ENCODE measurements at regions not wholly inside any gene's neighbourhood (a gene's known extent, or its start where the extent isn't known, plus 50 kb on each side); places are given as distances from the start of the nearest gene placed in this dataset.

DNA sequence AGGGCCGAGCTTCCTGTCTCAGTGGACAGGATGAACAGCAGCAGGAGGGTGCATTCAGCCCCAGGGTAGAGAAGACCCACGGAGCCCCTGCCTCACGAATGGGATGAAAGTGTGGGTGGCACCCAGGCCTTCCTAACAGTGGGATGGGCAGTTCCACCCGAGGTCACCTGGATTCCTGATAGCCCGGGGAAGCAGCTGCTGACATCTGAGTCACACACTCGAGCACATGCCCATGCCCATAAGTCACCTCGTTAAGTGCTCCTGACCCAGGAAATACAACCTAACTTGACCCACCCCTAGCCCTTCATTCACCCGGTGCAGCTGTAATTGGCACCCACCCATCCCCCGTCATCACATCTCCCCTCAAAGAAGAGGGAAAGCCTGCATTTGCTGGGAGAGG lies 85.3 kb upstream of the FOXF1 start:
- no peak for DNase-seq

DNA sequence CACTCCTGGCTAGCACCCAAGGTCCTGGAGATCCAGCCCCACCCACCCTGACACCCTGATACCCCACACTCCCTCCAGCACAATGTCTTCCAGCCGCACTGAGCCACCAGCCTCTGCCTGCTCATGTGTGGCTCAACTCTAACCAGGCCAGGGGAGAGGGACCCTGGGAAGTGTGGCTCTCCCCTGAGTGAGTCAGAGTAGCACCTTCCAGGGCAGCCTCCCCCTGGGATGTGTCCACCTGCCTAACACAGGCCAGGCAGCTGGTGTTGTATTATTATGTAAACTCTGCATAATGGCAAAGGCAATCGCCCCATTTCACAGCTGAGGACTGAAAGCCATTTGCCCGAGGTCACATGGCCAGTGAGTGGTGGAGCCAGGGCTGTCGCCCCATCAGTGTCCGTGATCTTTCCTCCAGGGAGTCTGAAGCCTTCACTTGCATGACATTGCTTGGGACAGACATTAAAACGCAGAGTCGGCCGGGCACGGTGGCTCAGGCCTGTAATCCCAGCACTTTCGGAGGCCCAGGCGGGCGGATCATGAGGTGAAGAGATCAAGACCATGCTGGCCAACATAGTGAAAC lies 84.2 kb upstream of the FOXF1 start:
- DNase-seq = no peak

DNA sequence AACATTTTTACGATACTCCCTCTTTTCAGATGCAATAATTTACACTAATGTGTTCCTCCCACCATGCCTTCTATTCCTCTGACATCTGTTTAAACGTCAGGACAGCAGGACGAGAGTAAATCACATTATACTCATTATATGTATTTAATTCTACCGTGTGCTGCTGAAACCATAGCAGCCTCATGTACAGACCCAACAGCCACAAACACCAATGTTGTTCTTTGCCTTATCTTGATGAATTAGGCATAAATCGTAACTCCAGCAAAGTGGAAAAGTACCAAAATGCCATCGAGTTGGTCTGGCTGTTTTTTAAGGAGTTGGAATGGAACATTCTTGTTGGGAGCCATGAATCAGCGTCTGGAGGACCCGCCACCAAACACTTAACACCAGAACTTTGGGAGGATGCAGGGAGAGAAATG lies 82.9 kb upstream of the FOXF1 start:
- no peak for DNase-seq

DNA sequence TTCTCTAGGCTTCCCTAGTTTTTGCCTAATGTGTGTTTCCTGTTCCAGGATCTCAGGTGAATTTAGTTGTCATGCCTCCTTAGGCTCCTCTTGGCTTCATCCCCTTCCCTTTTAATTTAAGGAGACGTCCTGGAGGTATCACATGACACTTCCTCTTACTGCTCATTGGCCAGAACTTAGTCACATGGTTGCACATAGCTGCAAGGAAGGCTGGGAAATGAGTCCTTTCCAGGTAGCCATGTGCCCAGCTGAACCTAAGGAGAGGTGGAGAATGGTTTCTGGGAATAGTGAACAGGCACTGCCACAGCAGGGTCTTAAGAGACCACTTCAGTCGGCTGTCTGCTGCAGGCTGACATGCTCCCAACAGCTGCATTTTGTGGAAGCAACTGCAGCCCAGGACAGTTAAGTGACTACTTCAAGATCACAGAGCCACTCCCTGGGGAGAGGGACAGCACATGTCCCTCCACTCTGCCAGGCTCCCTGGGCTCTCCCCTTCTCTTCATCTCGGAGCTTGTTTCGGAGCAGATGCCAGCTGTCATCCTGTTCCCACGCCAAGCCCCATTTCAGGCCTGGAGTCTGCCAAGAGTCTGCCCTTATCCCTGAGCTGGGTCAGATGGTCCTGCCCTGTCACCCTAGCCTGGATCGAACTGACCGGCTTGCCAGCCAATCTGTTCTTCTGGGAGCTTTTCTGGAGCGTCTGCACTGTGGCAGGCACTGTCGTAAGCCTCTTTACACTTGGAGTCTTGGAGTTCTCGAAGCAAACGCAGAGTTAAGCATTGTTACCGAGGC lies 81.4 kb upstream of the FOXF1 start:
- no peak for DNase-seq

DNA sequence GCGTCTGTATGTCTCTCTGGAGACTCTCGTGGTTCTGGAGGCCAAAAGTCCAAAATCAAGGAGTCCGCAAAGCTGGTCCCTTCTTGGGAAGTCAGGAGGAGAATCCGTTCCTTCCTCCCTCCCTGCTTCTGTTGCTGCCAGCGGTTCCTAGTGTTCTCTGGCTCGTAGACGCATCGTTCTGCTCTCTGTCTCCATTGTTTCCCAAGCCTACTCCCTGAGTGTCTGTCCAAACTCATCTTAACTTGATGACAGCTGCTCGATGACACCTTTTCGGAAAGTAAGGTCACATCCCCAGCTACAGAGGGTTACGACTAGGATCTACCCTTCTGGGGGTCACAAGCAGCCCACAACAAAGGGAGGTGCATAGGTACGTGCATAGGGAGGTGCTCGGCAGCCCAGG lies 80.7 kb upstream of the FOXF1 start:
- DNase-seq = no peak

DNA sequence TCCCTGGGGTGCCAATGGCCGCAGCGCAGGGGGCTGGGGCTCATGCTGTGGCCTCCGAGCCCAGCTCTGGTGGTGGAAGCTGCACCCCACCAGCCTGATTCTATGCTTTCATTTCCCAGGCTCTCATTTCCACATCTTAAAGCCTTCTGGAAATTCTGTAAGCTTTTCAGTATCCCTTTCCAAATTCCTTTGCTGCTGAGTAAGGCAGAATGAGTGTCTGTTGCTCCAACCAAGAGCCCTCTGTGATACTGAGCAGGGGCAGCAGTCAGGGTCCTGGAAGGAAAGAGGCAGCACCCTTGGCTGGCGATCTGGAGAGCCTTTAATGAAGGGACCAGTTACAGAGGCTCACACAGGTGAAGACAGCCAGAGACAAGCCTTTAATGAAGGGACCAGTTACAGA lies 79.5 kb upstream of the FOXF1 start:
- no peak for DNase-seq

DNA sequence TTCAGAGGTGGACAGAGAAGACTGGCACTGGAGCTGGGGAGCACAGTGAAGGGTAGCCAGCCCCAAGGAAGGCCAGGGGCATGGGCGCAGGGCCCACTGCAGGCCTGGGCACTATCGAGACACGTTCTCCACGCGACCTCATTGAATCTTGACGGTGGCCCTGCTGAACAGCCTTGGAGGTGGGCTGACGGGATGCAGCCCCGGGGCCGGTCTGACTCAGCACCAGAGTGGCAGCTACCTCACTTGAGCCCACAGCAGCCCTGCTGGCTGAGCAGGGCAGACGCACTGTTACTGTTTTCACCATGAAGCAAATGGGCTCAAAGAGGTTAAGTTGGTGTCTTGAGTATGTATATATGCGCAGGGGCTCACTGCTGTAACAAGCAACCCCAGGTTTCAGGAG lies 78.8 kb upstream of the FOXF1 start:
- no peak for DNase-seq

DNA sequence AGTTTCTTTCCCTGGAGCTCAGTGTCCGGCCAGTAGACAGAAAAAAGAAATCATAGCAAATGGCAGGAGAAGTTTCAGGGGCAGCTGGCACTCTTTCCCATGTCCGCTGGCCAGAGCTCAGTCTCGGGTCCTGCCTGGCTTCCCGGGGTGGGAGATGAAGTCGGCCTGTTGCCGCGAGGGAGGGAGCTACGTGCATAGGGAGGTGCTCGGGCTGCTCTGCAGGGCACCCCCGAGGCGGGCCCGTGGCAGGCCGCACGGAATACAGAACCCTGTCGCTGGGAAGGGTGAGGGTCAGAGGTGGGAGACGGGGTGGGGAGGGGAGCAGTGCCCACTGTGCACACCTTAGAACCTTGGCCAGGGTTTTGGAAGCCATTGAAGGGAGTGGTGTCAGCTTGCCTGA lies 78.3 kb upstream of the FOXF1 start:
- no peak for DNase-seq

DNA sequence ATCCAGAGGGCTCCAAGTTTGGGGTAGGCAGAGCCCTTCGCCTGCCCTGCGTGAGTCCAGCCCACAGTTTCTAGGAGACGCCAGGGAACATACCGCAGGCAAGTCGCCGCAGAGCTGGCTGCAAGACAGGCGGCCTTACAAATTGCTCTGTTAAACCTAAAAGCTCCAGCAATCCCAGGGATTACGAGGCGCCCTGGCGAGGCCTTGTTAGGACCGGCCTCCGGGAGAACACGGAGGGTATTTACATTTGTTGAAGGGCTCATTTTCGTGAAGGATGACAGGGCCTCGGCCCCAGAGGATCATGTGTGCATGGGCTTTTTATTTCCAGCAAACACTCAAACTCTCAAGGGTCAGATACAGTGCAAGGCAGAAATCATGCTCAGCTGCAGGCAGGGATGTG lies 77.6 kb upstream of the FOXF1 start:
- peak; percentile 31 for DNase-seq

DNA sequence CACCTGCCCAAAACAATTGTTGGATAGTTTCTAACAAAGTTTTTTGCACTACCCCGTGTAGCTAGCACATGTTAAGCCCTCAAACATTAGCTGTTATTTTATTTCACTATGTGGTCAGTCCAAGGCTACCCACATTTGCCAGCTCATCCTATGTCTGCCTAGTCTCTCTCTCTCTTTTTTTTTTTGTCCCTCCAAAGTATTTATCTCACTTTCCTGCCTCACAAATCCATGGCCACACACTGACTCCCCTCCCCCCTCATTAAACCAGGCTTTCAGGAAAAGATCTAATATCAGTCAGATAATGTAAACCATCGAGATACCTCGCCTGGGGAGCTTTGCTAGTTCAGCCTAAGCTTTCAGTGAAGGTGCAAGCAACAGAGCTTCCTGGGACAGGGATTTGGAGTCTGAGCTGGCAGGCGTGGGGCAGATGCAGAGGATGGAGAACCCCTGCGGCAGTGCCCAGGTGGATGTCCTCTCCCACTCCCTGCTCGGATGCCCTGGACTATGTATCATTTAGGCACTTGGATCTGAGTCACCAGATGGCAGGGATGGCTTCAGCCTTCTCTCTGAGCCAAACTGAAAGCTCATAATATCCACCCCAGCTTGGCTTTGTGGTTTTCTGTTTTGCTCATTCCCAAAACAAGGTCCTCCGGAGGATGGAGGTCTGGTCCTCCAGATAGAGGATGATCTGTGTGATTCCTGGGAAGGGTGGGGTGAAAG lies 73.7 kb upstream of the FOXF1 start:
- no peak for DNase-seq

DNA sequence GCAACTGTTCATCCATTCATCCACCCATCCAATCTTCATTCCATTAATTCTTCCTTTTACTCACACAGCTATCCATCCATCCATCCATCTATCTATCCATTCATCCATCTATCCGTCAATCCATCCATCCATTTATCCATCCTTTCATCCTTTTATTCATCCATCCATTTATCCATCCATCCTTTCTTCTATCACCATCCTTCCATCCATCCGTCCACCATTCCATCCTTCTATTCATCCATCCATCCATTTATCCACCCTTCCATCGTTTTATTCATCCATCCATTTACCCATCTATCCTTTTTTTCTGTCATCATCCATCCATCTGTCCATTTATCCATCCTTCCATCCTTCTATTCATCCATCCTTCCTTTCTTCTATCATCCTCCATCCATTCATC lies 73.0 kb upstream of the FOXF1 start:
- no peak for DNase-seq

DNA sequence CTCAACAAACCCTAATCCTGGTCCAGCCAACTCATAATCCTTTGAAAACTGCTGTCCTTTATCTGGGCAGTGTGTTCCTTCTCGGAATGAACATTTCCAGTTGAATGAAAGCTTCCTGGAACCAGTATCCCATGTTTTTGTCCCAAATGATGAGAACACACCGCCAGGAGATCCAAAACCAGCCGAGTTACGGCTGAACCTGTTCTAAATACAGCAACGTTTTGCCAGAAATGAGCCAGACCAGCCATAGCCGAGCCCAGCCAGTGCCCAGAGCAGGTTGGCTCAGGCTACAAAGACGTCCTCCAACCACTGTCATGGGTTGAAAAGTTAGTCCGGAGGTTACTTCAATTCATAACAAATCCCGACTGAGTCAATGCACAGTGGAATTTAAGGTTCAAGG lies 67.6 kb upstream of the FOXF1 start:
- no peak for DNase-seq

DNA sequence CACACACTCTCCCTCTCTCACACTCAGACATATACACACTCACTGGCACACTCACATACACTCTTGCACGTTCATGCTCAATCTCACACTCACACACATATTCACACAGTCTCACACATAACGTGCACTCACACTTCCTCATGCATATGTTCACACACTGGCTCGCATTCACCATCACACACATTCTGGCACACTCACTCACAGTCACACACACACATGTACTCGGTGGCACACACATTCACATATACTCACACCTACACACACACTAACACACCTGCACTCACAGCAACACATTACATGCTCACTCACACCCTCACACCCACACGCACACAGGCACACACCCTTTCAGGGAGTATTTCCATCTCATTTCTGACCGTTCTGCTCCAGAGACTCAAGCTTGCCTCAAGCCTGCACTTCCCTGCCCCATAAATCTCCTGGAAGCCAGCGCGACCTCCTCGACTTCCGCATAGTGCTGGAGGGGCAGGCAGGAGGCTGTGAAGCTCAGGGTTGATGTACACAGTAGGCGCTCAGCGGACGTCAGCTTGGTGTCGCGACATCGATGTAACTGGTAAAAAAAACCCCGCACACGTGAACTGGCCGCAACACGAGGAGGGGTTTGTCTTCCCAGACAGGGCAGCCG lies 66.7 kb upstream of the FOXF1 start:
- DNase-seq = no peak

DNA sequence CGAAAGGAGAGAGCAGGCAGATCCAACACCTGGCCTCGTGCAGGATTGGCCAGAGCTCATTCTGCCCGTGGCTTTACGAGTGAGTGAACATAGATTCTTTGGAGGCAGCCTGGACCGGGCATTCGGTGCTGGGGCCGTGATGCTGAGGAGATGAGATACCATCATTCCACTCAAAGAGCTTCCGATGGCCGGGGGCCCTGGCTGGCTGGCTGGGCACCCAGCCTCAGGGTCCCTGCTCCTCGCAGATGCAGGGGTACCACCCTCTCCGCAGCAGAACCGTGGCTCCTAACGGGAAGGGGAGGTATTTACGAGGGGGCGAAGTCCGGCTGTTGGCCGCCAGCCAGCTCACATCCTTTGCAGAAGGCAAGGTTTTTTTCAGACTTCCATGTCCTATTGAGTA lies 66.1 kb upstream of the FOXF1 start:
- no peak for DNase-seq

DNA sequence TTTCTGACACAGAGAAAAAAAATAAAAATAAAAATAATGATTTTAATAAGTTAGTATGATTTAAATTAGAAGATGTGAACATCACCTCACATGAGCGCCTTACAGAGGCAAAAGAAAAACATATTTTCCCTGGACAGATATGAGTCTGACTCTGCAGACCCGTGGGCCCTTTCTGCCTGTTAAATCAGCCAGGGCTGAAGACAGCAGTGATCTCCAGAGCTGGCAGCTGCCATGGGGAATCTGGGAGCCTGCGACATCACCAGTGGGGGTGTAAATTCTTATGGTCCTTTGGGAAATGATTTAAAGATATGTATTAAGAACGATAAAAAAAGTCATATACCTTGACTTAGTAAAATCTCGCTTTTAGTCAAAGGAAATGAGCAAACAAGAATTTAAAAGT lies 65.7 kb upstream of the FOXF1 start:
- DNase-seq = no peak

DNA sequence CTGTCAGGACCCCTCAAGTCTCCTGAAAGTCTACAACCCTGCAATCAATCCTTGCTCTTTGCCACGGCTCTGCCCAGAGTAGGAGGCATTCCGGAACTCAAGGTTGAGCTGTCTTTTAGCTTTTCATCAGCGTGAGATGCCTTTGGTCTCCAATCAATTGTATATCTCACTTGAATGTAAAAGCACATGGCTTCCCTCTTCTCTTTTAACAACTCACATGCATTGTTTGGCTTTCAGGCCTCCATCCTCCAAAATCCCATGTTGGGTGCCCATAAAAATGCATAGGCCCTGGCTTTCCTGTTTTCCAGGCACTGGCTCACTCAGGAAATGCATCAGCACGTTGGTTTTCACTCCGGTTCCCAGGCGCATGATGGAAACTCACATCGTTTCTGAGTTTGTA lies 64.0 kb upstream of the FOXF1 start:
- DNase-seq = no peak

DNA sequence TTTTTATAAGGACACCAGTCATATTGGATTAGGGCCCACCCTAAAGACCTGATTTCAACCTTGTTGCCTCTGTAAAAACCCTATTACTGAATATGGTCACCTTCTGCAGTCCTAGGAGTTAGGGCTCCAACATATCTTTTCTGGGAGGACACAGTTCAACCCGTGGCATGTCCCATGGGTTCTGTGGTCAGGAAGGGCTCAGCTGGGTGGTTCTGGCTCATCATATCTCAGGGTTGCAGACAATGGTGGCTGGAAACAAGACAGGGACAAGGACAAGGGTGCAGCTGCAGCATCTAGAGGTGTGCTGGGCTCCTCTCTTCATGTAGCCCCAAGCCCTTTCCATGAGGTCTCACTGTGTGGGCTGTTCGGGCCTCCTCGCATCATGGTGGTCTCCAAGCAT lies 63.1 kb upstream of the FOXF1 start:
- no peak for DNase-seq

DNA sequence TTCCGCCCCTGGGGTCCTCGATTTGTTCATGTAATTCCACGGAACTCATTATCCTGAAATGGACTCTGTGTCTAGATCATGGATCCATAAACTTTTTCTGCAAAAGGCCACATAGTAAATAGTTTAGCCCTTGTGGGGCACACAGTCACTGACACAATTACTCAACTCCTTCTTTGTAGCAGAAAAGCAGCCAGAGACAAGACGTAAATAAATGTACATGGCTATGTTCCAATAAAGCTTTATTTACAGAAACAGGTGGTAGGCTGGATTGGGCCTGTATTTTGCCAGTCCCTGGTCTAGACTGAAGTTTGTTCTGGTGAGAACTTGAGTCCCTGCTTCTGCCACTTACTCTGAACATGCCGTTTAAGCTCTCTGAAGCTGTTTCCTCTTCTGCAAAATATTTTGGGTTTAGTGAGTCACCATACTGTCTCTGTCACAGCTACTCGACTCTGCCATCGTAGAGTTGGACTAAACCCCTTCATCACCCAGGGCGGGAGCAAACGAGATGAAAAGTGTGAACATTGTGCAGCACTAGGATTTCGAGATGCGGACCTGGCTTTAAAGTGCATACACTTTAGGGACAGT lies 61.9 kb upstream of the FOXF1 start:
- DNase-seq = no peak

DNA sequence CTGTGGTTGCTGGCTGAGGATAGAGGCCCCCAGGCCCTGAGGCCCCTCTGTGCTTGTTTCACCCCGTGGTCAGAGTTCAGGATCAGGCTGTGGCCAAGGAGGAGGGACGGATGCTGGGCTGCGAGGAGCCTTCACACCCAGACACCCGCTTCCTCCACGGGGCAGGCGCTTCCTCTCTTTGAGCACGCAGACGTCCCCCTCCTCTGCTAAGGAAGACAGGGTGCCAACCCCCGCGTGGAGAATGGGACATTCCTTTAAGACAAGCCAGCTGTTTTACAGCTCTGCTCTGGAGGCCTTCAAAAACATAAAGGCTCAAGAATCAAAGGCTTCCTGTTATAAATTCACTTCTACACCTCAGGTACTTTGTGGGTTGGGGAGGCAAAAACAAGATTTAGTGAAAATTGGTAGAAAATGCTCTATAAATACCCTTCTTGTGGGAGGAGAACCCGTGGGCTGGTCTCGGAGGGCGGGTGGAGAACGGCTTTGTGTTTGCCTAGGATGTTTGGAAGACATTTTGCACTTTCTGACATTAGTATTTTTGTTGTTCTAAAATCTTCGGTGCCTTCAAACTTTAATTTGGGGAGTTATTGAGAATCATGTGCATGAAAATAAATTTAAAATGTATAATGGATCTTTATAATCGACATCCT lies 60.8 kb upstream of the FOXF1 start:
- no peak for DNase-seq

DNA sequence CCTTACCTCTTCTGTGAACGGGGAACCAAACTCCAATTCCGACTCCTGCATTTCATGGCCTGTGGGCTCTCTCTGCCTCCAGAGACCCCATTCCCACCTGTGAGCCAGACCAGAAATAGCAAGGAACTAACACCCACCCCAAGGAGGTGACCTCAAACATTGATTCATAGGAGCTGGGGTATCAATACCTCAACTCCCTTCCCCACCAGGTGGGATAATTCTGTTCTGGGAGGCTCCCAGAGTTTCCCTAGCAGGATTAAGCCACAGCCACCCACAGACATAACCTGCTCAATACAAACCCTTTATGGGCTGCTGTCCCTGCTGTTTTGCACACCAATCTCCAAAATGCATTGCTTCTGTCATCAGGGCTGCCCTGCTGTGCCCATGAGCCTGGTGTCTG lies 59.6 kb upstream of the FOXF1 start:
- DNase-seq = no peak

DNA sequence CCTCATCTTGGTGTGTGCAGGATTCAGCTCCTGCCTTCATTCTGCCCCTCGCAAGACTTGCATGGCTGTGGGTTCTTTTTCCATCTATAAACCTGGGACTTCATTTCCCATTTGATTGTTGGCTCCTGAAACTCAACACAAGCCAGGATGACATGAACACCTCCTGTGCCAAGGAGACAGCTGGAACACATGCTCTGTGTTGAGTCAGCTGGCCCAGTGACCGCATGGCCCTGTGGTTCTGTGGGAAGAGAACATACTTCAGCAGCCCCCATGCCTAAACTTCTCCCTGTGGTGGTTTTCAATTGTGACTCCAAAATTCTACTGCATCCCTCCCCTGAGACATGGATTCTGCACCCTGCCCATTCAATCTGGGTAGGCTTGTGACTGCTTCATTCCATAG lies 57.9 kb upstream of the FOXF1 start:
- no peak for DNase-seq

DNA sequence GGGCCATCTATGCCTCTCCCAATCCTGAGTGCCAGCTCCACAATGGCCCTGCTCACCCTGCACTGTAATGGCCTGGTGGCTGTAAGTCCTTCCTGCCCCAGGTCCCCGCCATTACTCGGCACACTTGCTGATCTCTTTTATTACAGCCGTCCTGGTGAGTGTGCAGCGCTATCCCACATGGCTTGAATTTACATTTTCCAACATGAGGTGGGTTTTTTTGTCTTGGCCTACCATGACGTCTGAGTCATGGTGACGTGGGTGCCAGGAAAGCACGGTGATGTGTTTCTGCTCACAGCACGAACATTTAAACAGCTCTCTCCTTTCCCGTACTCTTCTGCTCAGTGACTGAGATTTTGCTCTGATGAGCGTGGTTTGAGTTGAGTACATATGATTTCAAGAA lies 55.2 kb upstream of the FOXF1 start:
- DNase-seq = peak; percentile 50

DNA sequence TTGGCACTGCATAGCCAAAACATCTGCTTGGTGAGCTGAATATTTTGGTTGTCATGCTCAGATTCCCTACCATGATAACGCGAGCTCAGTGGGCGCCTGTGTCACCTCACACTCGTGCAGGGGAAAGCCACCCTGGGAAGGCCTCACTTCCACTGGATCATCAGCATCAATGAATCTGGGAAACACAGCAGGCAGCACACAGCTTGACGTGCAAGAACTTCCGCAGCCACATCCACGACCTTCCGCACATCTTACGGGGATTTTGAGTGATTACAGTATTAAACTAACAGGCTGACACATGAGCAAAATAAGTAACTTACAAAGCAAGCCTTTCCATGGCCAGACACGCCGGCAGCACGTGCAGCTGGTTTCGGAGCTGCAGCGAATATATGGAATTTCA lies 54.7 kb upstream of the FOXF1 start:
- DNase-seq = no peak

Measured in hindlimb muscle (tissue), 1 donor.